Gastrocnemius medialis (tissue), 4 donors: ENCODE measurements at regions not wholly inside any gene's neighbourhood (a gene's known extent, or its start where the extent isn't known, plus 50 kb on each side); places are given as distances from the start of the nearest gene placed in this dataset.

Experiments
- POLR2A ChIP-seq, 2 donors: fragments of 450-650 bp; IDR thresholded peaks; one replicate each; pipeline ENCODE4 v1.6.1; 2017; ENCODE audit warnings: antibody characterized with exemption in 2 of 2, mild to moderate bottlenecking in 2 of 2, moderate library complexity in 2 of 2
- TF ChIP-seq, protein P1 (sequence below), 5 experiments: fragments of 450-650 bp in 3 of 5; fragments of 200-600 bp in 2 of 5; sonication (generic) in 2 of 5; IDR thresholded peaks in 4 of 5; conservative IDR thresholded peaks in 1 of 5; 1 replicate in 4 of 5; 2 replicates in 1 of 5; pipeline ENCODE4 v1.5.1; 2016 to 2019; ENCODE audit warnings: antibody characterized with exemption in 5 of 5, mild to moderate bottlenecking in 3 of 5, moderate library complexity in 3 of 5

DNA sequence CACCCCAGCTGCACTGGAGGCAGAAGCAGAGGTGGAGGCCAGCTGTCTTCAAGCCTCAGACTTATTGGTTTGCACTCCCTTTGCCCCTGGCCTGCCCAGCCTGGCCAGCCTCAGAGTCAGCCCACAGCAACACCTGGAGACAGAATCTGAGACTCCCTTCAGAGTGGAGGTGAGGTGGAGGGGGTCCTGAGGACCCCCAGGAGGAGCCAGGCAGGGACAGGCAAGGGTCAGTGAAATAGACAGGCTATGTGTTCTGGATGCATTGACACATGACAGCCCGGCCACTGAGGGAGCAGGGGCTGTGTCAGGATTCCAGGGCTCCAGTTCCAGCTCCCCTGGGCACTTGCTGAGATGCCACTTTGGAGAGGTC lies 309.7 kb downstream of the MYCN start:
- TF ChIP-seq, protein P1, sequence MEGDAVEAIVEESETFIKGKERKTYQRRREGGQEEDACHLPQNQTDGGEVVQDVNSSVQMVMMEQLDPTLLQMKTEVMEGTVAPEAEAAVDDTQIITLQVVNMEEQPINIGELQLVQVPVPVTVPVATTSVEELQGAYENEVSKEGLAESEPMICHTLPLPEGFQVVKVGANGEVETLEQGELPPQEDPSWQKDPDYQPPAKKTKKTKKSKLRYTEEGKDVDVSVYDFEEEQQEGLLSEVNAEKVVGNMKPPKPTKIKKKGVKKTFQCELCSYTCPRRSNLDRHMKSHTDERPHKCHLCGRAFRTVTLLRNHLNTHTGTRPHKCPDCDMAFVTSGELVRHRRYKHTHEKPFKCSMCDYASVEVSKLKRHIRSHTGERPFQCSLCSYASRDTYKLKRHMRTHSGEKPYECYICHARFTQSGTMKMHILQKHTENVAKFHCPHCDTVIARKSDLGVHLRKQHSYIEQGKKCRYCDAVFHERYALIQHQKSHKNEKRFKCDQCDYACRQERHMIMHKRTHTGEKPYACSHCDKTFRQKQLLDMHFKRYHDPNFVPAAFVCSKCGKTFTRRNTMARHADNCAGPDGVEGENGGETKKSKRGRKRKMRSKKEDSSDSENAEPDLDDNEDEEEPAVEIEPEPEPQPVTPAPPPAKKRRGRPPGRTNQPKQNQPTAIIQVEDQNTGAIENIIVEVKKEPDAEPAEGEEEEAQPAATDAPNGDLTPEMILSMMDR (IDR thresholded peaks at IDR 0.05 in 4 of 5, conservative IDR thresholded peaks at IDR 0.05 in 1 of 5), result no peak
- no peak for TF ChIP-seq POLR2A (IDR thresholded peaks at IDR 0.05)
